ENCODE measurements at regions not wholly inside any gene's neighbourhood (a gene's known extent, or its start where the extent isn't known, plus 50 kb on each side); places are given as distances from the start of the nearest gene placed in this dataset.

DNA sequence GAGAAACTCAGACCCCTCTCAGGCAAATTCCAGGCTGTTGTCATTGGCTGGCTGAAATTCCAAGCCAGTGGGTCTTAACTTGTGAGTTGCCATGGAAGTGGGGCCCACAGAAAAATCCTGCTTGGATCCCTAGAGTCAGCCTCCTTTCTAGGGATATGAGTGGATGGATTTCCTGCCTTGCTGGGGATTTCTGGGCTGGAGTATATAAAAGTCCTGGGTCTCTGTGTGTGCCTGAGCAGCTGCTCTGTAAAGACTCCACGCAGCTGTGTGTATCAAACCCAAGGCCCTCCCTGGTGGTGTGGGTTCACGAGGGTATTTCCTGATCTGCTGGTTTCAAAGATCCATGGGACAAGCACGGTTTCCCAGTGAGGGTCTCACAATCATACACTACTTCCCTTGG is 1077.1 kb downstream of the SLC16A7 start:
- Histone ChIP-seq H3K27me3 (ENCODE audit: insufficient read depth, low read length) (no peaks in the 10 kb centered on the region), H4K20me1 (ENCODE audit: insufficient read depth) (no peaks in the 10 kb centered on the region), H3K4me1 (ENCODE audit: control insufficient read depth in 1 of 2, insufficient read depth in 2 of 2, low read length in 2 of 2) (no peaks in the 10 kb centered on the region), H3K27ac (ENCODE audit: low read depth, low read length) (no peak overlapping the region), H3K79me2 (ENCODE audit: insufficient read depth, low read length) (no peaks in the 10 kb centered on the region), H3K9me2 (ENCODE audit: insufficient read depth) (no peaks in the 10 kb centered on the region), H3K9ac (ENCODE audit: low read length) (no peak overlapping the region), H2AFZ (ENCODE audit: low read depth, low read length, poor library complexity, severe bottlenecking) (no peak overlapping the region), H3K4me2 (ENCODE audit: low read length) (no peak overlapping the region), H3K9me3 (ENCODE audit: control insufficient read depth in 1 of 2, insufficient read depth in 1 of 2, low read depth in 1 of 2, low read length in 2 of 2) (no peaks in the 10 kb centered on the region), H3K36me3 (ENCODE audit: control insufficient read depth in 1 of 2, insufficient read depth in 2 of 2, low read length in 2 of 2) (no peaks in the 10 kb centered on the region), H3K4me3 (replicated peaks in 1 of 2; ENCODE audit: low read depth in 1 of 2, low read length in 2 of 2) (no peak overlapping the region)
- CTCF ChIA-PET: no interaction called here
- TF ChIP-seq EZH2phosphoT487 (IDR thresholded peaks at IDR 0.05; ENCODE audit: borderline replicate concordance) (no peak), JUND (IDR thresholded peaks at IDR 0.05) (no peak), YY1 (IDR thresholded peaks at IDR 0.05; ENCODE audit: extremely low read depth, insufficient replicate concordance, low read depth, low read length) (no peak), RAD21 (IDR thresholded peaks at IDR 0.05; ENCODE audit: low read depth) (no peak), SP1 (IDR thresholded peaks at IDR 0.05; ENCODE audit: low read depth) (no peak), EZH2 (IDR thresholded peaks at IDR 0.05) (no peak), POLR2AphosphoS5 (IDR thresholded peaks at IDR 0.05; ENCODE audit: low read depth, low read length) (no peak), TCF7L2 (IDR thresholded peaks at IDR 0.05; ENCODE audit: borderline replicate concordance, extremely low read depth, insufficient read depth, insufficient read length) (no peak), ZFX (IDR thresholded peaks at IDR 0.05) (no peak), SRF (IDR thresholded peaks at IDR 0.05; ENCODE audit: low read depth) (no peak), ZNF274 (IDR thresholded peaks at IDR 0.05; ENCODE audit: low read depth, low read length) (no peak)
- TF ChIP-seq, protein P1, sequence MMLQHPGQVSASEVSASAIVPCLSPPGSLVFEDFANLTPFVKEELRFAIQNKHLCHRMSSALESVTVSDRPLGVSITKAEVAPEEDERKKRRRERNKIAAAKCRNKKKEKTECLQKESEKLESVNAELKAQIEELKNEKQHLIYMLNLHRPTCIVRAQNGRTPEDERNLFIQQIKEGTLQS (IDR thresholded peaks at IDR 0.05): no peak
- TF ChIP-seq, protein P2, sequence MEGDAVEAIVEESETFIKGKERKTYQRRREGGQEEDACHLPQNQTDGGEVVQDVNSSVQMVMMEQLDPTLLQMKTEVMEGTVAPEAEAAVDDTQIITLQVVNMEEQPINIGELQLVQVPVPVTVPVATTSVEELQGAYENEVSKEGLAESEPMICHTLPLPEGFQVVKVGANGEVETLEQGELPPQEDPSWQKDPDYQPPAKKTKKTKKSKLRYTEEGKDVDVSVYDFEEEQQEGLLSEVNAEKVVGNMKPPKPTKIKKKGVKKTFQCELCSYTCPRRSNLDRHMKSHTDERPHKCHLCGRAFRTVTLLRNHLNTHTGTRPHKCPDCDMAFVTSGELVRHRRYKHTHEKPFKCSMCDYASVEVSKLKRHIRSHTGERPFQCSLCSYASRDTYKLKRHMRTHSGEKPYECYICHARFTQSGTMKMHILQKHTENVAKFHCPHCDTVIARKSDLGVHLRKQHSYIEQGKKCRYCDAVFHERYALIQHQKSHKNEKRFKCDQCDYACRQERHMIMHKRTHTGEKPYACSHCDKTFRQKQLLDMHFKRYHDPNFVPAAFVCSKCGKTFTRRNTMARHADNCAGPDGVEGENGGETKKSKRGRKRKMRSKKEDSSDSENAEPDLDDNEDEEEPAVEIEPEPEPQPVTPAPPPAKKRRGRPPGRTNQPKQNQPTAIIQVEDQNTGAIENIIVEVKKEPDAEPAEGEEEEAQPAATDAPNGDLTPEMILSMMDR (IDR thresholded peaks at IDR 0.05 in 2 of 3, conservative IDR thresholded peaks at IDR 0.05 in 1 of 3; ENCODE audit: borderline replicate concordance in 1 of 3, insufficient read depth in 1 of 3, low read depth in 2 of 3, low read length in 2 of 3): no peak
- TF ChIP-seq, protein P3, sequence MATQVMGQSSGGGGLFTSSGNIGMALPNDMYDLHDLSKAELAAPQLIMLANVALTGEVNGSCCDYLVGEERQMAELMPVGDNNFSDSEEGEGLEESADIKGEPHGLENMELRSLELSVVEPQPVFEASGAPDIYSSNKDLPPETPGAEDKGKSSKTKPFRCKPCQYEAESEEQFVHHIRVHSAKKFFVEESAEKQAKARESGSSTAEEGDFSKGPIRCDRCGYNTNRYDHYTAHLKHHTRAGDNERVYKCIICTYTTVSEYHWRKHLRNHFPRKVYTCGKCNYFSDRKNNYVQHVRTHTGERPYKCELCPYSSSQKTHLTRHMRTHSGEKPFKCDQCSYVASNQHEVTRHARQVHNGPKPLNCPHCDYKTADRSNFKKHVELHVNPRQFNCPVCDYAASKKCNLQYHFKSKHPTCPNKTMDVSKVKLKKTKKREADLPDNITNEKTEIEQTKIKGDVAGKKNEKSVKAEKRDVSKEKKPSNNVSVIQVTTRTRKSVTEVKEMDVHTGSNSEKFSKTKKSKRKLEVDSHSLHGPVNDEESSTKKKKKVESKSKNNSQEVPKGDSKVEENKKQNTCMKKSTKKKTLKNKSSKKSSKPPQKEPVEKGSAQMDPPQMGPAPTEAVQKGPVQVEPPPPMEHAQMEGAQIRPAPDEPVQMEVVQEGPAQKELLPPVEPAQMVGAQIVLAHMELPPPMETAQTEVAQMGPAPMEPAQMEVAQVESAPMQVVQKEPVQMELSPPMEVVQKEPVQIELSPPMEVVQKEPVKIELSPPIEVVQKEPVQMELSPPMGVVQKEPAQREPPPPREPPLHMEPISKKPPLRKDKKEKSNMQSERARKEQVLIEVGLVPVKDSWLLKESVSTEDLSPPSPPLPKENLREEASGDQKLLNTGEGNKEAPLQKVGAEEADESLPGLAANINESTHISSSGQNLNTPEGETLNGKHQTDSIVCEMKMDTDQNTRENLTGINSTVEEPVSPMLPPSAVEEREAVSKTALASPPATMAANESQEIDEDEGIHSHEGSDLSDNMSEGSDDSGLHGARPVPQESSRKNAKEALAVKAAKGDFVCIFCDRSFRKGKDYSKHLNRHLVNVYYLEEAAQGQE (IDR thresholded peaks at IDR 0.05; ENCODE audit: low read depth): no peak
- POLR2A ChIA-PET: no interaction called here
- ATAC-seq: no peak
- DNase-seq (ENCODE audit: low read depth, low spot score): no peak
- RAD21 ChIA-PET (ENCODE audit: low non-redundant PET in 1 of 2, low total read pairs in 2 of 2, uncharacterized antibody in 2 of 2, unreplicated experiment in 2 of 2): no interaction called here
- no TSS peak for BruUV-seq (replicated peaks)
- intact Hi-C loops (cut with micrococcal nuclease): no loop called here
